ENCODE measurements at regions not wholly inside any gene's neighbourhood (a gene's known extent, or its start where the extent isn't known, plus 50 kb on each side); places are given as distances from the start of the nearest gene placed in this dataset.
A peak's percentile ranks its signal among the peaks of the same experiment; 100 is the strongest.

DNA sequence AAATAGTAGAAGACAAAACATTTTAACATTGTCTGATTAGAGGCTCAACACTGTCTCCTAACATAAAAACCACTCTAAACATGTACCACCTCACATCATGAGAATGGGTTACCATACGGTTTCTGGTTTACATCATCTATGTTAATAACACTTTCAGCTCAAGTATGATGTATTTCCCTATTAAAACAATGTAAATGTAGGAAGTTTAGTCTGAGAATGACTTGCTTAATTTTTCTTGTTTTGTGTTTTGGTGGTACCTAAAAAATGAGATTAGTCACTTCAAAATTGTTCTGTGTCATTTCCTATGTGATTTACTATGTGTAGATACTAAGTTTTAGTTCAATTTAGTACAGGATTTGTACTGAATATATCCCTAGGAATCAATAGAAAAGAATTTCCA, 195.8 kb upstream of the SEMA3C start:
- TF ChIP-seq BRCA1 (IDR thresholded peaks at IDR 0.05; ENCODE audit: low read depth, low read length) = no peak
- TF ChIP-seq YY1 (IDR thresholded peaks at IDR 0.05; ENCODE audit: low read depth, low read length) = no peak
- no peak for TF ChIP-seq CREB1 (IDR thresholded peaks at IDR 0.05)
- TF ChIP-seq TAF7 (optimal IDR thresholded peaks at IDR 0.05; ENCODE audit: borderline replicate concordance, low read depth, low read length) = no peak
- no peak for TF ChIP-seq TBP (IDR thresholded peaks at IDR 0.05; ENCODE audit: low read depth, low read length)
- TF ChIP-seq NANOG (IDR thresholded peaks at IDR 0.05; ENCODE audit: insufficient read depth, low read depth, low read length, poor library complexity, severe bottlenecking) = no peak
- TF ChIP-seq HDAC2 (IDR thresholded peaks at IDR 0.05; ENCODE audit: borderline replicate concordance in 1 of 2, low read depth in 2 of 2, low read length in 2 of 2) = no peak
- TF ChIP-seq RNF2 (IDR thresholded peaks at IDR 0.05; ENCODE audit: borderline replicate concordance, low read depth, low read length, missing control alignments, poor library complexity, severe bottlenecking) = no peak
- no peak for TF ChIP-seq KDM5A (IDR thresholded peaks at IDR 0.05; ENCODE audit: low read length)
- TF ChIP-seq, protein P1, sequence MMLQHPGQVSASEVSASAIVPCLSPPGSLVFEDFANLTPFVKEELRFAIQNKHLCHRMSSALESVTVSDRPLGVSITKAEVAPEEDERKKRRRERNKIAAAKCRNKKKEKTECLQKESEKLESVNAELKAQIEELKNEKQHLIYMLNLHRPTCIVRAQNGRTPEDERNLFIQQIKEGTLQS (IDR thresholded peaks at IDR 0.05; ENCODE audit: insufficient read depth, low read depth, low read length) = no peak
- TF ChIP-seq CHD2 (IDR thresholded peaks at IDR 0.05; ENCODE audit: low read length) = no peak
- no peak overlapping the region for H2BK12ac ChIP-seq (ENCODE audit: low read depth, low read length)
- H2BK20ac ChIP-seq (ENCODE audit: low read length) = no peak overlapping the region
- 92% methylated on average over 1 of the region's 1 CpG; no CpG with 5 or more reads in 1 of the 2 experiments for WGBS, 2 experiments (ENCODE audit: extremely low coverage in 1 of 2, insufficient coverage in 1 of 2, insufficient read length in 1 of 2, insufficient replicate concordance in 2 of 2, low coverage in 1 of 2, low lambda C conversion rate in 2 of 2, missing lambda C conversion rate in 1 of 2)
- no peaks in the 10 kb centered on the region for H4K20me1 ChIP-seq (replicated peaks in 1 of 2; ENCODE audit: control insufficient read depth in 1 of 2, insufficient read depth in 2 of 2, low read length in 2 of 2)
- DNase-seq (ENCODE audit: low read depth in 1 of 2, low spot score in 2 of 2) (no peak), FAIRE-seq (peak; percentile 19)
- H3K4ac ChIP-seq (replicated peaks; ENCODE audit: insufficient read length, low read depth, low read length) = no peak overlapping the region
- POLR2A ChIA-PET (ENCODE audit: partially characterized antibody) = no interaction called here
- no peak overlapping the region for H3K56ac ChIP-seq (replicated peaks; ENCODE audit: insufficient read length, low read depth, low read length)
- no peak overlapping the region for H4K5ac ChIP-seq (ENCODE audit: insufficient read length, low read depth, low read length)
- H3K27ac ChIP-seq (ENCODE audit: low read depth, low read length) = no peak overlapping the region
- no peaks in the 10 kb centered on the region for H3K9me3 ChIP-seq (ENCODE audit: insufficient read depth in 2 of 2, low read depth in 1 of 2, low read length in 1 of 2)
- H2AK5ac ChIP-seq (ENCODE audit: low read depth, low read length) = no peak overlapping the region
- H3K79me2 ChIP-seq (ENCODE audit: control insufficient read depth in 1 of 2, insufficient read depth in 2 of 2, low read length in 2 of 2) = no peaks in the 10 kb centered on the region
- no peaks in the 10 kb centered on the region for H3K4me1 ChIP-seq (replicated peaks in 1 of 4; ENCODE audit: control insufficient read depth in 3 of 4, insufficient read depth in 4 of 4, low read length in 3 of 4)
- no peak overlapping the region for H3K4me2 ChIP-seq (ENCODE audit: insufficient read depth in 1 of 2, low read depth in 2 of 2, low read length in 2 of 2)
- no peak overlapping the region for H2AFZ ChIP-seq (ENCODE audit: low read length)
- H2BK120ac ChIP-seq (replicated peaks; ENCODE audit: low read depth, low read length) = no peak overlapping the region
- no peak overlapping the region for H4K8ac ChIP-seq (ENCODE audit: extremely low read depth, insufficient read depth, low read length)
- no peak overlapping the region for H3K9ac ChIP-seq (replicated peaks in 1 of 4; ENCODE audit: extremely low read depth in 1 of 4, low read depth in 3 of 4, low read length in 3 of 4)
- CTCF ChIA-PET (ENCODE audit: partially characterized antibody) = no interaction called here
- H3K4me3 ChIP-seq (ENCODE audit: extremely low read depth in 1 of 4, insufficient read depth in 2 of 4, low read depth in 3 of 4, low read length in 4 of 4) = no peak overlapping the region
- no peak overlapping the region for H3K14ac ChIP-seq (ENCODE audit: insufficient read length)
- no peak overlapping the region for H4K91ac ChIP-seq (replicated peaks; ENCODE audit: insufficient read length, low read length)
- no peaks in the 10 kb centered on the region for H3K23me2 ChIP-seq (ENCODE audit: low read depth, low read length)
- no peak overlapping the region for H2BK15ac ChIP-seq (ENCODE audit: low read length)
- H3K27me3 ChIP-seq (replicated peaks in 1 of 4; ENCODE audit: control insufficient read depth in 3 of 4, extremely low read depth in 1 of 4, insufficient read depth in 3 of 4, low read length in 3 of 4) = no peaks in the 10 kb centered on the region
- no peak overlapping the region for H3K23ac ChIP-seq (ENCODE audit: insufficient read length)
- H3K79me1 ChIP-seq (ENCODE audit: low read depth, low read length) = no peaks in the 10 kb centered on the region
- H3K36me3 ChIP-seq (ENCODE audit: control insufficient read depth in 2 of 4, insufficient read depth in 4 of 4, low read length in 3 of 4) = no peaks in the 10 kb centered on the region
- H3K18ac ChIP-seq (ENCODE audit: extremely low read depth, low read length) = no peak overlapping the region
- H2BK5ac ChIP-seq (ENCODE audit: low read depth, low read length) = no peak overlapping the region
